GM18502 (cell line): ENCODE measurements at regions not wholly inside any gene's neighbourhood (a gene's known extent, or its start where the extent isn't known, plus 50 kb on each side); places are given as distances from the start of the nearest gene placed in this dataset.

Experiments used
- ATAC-seq: cut with Tn5 transposase; IDR thresholded peaks from one replicate; pipeline ENCODE4 v1.9.1; 2021; ENCODE audit warnings: mild to moderate bottlenecking; ENCODE audit not compliant: unreplicated experiment, poor library complexity

DNA sequence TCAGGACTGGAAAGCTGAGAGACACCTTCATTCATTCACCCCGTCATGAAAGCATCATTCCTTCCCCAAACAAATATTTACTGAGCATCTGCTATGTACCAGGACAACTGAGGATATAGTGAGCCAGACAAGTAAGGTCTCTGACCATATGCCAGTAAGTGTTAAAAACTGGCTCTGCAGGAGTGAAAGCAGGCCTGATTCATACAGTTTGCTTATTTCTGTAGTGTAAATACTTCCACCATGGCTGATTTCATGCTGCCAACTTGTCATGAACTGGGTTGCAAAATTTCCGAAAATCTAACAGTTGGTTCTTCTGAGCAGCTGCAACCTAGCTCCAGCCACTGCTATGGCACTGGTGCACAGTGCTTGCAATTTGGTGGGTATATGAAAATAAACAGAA is 68.1 kb downstream of the YIPF5 start:
- ATAC-seq = no peak

DNA sequence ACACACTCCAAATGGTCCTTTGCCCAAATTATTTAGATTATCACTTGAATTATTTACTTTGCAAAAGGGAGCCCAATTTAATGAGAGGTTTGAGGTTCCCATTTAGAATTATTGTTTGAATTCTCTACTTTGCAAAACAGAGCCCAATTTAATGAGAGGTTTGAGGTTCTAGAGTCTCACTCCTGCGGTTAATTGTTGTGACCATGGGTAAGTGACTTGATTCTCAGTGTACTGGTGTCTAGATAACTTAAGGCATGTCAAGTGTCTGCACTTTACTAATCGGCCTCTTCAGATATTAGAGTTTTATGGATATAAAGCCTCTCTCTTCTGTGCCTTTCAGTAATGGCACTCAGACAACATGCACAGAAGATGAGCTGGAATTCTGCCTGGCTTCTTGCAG is 67.5 kb downstream of the YIPF5 start:
- ATAC-seq = no peak

DNA sequence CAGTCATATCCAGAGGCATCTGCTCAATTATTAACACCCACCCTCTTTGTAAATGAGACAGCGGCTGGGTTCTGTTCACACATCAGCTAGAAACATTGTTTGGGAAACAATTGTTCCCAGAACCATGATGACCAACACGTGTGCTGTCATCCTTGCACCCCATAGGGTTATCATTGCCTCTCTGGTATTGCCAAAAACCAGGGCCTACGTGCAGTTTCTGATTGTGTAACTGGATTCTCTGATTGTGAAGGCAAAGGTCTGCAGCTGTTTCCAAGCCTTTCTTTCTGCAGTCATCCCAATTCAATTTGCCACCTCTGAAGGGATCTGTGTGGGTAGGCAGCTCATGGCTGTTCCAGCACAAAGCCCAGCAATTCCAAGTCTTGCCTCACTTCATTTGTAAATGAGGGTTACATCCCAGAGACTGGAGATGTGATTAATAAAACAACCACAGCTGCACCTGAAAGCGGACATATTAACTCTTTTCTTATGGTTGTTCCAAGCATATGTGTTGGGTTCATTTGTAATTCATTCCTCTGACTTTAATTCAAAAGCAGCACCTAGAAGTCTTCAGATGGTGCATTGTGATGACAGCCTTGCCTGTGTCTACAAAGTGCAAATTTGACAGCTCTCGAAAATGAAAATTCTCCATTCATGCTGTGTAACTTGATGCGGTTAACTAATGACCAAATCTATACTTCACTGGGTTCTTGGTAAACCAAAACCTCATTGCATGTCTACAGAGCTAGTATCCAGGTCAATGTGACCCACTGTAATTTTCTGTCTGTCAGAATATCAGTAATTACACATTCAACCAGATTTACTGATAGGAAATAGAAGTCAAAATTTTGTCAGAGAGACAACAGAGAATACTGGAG is 66.6 kb downstream of the YIPF5 start:
- no peak for ATAC-seq

DNA sequence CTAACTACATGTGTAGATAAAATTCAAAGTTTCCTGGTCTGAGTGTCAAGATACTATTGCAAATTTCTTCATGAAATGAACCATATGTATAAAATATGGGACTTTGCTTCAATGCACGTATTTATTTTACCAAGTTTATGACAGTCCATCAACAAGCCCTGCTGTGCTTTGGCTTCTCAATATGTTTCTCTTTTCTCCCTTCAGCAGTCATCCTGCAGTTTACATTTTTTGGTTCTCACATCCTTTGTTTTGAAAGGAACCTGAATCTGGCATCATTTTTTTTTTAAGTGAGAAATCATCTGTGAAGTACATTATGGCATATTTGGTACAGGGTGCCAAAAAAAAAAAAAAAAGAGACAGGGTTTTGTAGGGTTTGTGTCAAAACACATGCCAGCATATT is 65.1 kb downstream of the YIPF5 start:
- no peak for ATAC-seq

DNA sequence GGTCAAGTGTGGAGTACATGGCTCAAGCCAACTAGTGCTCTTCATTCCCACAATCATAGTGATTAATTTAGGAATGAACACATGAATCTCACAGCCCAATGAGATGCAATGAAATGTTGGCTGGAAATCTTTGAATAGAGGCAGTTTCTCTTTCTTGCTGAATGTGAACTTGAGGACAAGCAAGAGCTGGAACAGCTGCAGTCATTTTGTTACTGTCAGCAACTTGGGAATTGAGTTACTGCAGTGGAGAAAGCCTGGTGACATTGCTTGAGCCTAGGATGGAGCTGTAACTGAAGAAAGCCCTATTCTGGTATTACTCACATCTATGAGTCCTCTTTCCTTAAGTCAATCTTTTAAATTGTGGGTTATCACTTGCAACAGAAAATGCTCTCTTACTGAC is 62.3 kb downstream of the YIPF5 start:
- no peak for ATAC-seq
